CD1c-positive myeloid dendritic cell (primary cell): ENCODE measurements at regions not wholly inside any gene's neighbourhood (a gene's known extent, or its start where the extent isn't known, plus 50 kb on each side); places are given as distances from the start of the nearest gene placed in this dataset.
"Not testable (repeated sequence)": the region's sequence is repeated elsewhere in the genome, so short reads cannot be mapped to it uniquely, and the experiment has no call there.

Experiments used
- DNase-seq: peaks from one replicate; pipeline ENCODE4 v3.0.0-alpha.2; 2016; ENCODE audit errors: extremely low spot score

DNA sequence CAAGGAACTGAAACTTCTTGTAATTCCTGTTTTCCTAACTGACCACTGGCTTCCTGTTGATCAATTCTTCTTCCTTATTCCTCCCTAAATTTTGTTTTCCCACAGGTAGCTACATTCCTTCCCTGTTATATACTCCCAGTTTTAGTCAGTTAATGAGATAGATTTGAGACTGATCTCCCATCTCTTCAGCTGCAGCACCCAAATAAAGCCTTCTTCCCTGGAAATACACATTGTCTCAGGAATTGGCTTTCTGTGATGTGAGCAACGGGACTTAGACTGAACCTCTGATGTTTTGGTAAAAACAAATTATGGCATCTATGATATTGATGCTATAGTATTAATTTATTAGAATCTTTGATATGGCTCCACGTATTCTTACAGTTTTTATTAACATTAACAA, 617.3 kb upstream of the ST8SIA4 start:
- DNase-seq: peak; percentile 22

DNA sequence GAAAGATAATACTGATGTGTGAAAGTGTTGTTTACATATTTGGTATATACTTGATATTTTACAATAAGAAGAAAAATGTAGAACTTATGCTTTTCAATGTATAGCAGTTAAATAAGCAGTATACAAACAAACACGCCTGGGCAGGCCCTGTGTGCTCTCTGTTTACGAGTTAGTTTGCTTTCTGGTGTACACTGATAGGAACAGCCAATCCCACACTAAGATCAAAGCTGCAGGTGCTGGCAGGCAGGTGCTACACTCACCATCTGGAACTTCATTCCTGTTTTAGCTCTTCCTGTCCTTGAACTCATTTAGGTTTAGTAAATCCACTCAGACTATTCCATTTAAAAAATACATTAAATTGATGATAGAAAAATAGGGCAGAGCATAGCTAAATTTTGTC, 614.7 kb upstream of the ST8SIA4 start:
- DNase-seq: no peak

DNA sequence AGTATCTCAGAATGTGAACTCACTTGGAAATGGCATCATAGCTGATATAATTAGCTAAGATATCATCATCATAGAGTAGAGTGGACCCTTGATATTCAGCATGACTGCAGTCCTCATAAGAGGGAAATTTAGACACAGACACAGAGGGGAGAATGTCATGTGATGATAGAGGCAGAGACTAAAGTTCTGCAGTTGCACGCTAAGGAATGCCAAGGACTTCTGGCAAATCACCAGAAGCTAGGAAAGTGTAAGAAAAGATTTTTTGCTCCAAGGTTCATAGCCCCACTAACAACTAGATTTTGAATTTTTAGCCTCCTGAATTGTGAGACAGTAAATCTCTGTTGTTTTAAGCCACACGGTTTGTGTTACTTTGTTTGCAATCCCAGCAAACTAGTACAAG, 612.6 kb upstream of the ST8SIA4 start:
- DNase-seq: no peak

DNA sequence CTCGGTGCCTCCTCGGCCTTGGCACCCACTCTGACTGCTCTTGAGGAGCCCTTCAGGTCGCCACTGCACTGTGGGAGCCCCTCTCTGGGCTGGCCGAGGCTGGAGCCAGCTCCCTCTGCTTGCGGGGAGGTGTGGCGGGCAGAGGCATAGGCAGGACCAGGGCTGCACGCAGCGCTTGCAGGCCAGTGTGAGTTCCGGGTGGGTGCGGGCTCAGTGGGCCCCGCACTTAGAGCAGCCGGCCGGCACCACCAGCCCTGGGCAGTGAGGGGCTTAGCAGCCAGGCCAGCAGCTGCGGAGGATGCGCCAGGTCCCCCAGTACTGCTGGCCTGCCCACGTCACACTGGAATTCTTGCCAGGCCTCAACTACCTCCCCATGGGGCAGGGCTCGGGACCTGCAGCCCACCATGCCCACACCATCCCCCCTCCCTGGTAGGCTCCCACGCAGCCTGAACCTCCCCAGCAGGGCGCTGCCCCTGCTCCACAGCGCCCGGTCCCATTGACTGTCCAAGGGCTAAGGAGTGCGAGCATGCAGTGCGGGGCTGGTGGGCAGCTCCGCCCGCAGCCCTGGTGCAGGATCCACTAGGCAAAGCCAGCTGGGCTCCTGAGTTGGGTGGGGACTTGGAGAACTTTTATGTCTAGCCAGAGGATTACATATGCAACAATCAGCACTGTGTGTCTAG, 602.9 kb upstream of the ST8SIA4 start:
- DNase-seq: no peak

DNA sequence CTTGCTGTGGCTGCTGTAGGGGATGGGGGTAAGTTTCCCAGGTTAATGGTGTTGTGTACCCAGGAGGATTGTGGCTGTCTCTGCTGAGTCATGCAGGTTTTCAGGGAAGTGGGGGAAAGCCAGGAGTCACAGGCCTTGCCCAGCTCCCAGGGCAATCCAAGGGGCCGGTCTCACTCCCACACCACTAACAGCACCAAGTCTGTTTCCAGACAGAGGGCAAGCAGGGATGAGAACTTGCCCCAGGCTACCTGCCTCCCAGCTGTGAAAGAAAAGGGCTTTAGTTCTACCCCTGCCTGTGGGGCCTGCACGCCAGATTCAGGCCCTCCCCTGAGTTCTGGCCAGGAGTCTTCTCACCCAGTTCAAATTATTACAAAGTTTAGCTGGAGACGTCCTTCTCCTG, 579.8 kb upstream of the ST8SIA4 start:
- DNase-seq: no peak

DNA sequence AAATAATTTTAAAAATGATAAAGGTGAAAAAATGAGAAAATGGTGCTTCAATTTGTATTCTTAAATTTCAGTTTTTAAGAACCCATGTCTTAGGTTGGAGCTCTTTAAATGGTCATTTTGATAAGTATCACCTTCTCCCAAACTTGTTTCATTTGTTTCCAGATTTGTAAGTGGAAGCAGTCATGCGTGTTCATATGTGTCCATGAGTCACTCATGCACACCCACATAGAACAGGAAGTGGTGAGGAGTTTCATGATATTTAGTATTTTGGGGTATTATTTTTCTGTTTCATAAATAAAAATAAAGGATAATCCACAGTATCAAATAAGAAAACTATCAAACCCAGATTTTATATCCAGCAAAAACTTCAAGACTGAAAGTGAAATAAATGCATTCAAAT, 570.4 kb upstream of the ST8SIA4 start:
- peak; percentile 6 for DNase-seq

DNA sequence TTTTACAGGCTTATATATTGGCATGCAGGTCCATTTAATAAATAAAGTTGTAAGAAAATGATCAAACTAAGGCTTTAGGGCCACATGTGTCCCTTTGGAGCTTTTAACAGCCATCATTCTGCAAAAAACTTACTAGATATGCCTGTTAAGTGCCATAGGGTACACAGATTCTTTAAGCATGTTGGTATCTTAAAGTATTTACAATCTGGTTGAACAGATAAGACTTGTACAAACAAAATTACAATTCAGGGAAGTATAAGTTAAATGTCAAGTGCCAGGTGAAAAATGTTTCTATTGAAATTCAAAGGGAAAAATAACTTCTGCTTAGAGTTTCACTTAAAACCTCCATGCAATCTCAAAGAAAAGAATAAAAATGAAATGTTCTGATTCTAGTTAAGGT, 558.4 kb upstream of the ST8SIA4 start:
- no peak for DNase-seq

DNA sequence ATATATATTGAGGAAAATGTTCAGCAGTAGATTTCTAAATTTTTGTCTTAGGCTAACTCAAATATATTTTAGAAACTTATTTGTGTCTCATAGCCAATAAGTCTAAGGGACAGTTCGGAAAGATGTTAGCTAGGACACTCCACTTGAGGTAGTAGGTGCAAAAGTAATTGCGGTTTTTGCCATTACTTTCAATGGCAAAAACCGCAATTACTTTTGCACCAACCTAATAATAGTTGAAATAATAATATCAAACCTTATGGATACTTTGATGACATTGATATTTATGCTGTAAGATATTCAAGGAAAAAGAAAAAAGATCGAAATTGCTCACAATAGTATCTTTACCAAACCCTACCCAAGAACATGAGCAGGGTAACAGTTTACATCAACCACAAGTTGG, 555.5 kb upstream of the ST8SIA4 start:
- no peak for DNase-seq

DNA sequence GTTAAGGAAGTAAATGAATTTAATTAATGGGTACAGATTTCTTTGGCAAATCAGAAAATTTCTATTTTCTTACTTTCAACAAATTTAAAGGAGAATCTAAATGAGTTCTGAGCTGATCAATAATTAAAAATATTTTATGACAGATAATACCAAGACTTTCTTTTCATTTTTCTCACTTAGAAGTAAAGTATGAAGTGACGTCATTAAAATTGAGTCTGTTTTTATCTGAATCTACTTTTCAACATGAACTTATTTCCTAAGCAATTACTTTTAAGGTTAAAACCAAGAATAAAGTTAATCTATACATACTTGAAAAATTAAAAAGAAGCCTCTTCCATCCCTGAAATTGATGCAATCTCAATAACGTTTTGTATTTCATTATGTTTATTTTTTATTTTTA, 552.8 kb upstream of the ST8SIA4 start:
- no peak for DNase-seq

DNA sequence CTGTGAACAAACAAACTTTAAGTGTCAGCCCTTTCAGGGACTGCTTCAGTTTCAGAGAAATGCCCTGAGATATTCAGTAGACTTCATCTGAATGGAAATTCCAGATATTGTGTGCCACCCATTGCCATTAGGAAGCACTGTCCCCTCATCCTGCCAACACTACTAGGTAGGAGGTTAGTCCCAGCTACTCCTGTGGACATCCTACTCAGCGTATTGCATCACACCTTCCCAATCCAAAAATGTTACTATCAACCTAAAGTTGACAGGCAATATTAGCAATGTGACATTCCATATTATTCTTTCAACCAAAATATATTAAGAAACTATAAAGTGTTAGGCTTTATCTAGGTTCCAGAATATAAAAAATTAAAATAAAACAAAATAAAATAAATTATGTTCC, 552.0 kb upstream of the ST8SIA4 start:
- DNase-seq: no peak

DNA sequence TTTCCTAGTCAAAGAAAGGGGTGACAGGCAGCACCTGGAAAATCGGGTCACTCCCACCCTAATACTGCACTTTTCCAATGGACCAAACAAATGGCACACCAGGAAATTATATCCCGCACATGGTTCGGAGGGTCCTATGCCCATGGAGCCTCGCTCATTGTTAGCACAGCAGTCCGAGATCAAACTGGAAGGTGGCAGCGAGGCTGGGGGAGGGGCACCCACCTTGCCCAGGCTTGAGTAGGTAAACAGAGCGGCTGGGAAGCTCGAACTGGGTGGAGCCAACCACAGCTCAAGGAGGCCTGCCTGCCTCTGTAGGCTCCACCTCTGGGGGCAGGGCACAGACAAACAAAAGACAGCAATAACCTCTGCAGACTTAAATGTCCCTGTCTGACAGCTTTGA, 539.2 kb upstream of the ST8SIA4 start:
- not testable (repeated sequence) for DNase-seq

DNA sequence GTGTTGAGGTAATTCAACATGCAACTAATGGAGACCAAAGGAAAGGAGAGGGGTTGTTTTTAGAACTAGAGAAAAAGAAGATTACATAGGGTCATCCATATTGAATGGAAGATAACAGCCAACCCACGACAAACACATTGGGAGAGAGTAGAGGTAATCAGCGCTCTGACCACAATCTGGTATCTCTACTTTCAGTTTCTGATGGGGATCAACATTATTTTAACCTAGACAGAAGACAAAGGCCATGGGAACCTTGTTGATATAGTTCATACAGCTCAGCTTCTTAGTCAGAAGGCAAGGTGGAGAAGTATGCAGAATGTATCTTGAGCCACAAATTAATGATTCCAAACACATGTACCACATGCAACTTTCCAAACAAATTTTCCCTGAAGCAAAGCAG, 537.1 kb upstream of the ST8SIA4 start:
- DNase-seq: no peak

DNA sequence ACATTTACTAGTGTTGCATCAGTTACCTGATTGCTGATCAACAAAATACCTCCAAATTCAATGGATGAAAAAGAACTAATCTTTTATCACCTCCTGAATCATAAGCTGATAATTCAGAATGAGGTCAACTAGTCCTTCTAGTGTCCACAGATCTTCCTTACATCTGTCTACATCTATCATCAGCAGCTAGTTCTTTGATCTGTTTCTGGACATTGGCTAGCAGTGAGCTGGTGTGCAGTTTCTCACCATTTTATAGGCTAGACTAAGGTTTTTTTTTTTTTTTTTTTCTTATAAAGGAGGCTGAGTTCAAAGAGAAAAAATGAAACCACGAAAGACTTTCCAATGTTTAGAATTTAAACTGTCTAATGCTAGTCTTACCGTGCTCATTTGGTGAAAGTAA, 534.3 kb upstream of the ST8SIA4 start:
- DNase-seq: no peak

DNA sequence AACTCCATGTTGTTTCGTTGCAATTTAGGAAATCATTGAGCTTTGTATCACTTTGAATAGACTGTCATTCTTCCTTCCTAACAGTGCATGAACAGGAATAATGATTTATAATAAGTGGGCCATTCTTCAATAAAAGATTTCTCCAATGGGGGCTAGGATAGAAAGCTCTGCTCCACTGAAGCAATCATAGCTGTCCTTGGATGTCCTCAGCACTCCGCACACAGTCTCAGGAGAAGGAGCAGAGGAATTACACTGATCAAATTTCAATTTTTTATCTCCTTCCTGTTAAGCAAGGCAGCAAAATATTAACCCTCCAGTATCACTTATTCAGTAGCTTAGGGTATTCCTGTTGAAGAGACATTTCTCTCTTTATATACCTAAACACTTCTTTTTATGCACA, 532.7 kb upstream of the ST8SIA4 start:
- no peak for DNase-seq

DNA sequence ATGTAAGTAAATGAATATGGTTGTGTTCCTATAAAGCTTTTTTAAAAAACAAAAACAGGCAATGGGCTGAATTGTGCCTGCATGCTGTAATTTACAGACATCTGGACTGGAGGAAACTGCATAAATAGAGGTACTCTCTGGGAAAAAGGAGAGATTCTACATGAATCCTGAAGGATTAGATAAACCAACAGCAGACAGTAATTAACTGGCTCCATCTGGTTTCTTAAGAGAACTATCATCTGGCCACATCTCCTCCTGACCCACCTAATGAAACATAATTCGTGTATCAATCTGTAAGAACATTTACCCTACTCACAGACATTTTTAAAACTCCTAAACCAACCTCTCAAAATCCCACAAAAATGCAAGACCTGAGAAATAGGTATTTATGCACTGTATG, 528.1 kb upstream of the ST8SIA4 start:
- no peak for DNase-seq

DNA sequence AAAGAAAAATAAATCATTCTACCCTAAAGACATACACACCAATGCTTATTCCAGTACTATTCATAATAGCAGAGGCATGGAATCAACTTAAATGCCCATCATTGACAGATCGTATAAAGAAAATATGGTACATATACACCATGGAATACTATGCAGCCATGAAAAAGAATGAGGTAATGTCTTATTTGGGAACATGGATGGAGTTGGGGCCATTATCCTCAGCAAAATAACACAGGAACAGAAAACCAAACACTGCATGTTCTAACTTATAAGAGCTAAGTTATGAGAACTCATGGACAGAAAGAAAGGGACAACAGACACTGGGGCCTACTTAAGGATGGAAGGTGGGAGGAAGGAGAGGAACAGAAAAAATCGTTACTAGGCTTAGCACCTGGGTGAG, 527.5 kb upstream of the ST8SIA4 start:
- DNase-seq: no peak

DNA sequence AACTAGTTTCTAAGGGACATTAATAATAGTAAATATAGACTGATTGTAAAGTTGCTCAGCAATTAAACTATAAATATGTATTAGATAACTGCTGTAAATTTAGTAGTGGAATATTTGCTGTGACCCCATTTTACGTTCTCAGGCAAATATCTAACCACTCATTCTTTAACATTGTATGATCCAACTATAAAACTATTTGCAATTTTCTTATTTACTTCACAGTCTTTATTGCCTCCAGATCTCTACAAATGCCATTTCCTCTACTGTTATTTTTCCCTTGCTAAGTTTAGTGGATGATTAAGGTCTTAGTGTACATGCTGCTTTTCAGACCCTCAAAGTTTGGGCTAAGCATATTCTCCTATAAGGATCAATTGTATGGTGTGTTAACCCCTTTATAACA, 526.2 kb upstream of the ST8SIA4 start:
- DNase-seq: no peak

DNA sequence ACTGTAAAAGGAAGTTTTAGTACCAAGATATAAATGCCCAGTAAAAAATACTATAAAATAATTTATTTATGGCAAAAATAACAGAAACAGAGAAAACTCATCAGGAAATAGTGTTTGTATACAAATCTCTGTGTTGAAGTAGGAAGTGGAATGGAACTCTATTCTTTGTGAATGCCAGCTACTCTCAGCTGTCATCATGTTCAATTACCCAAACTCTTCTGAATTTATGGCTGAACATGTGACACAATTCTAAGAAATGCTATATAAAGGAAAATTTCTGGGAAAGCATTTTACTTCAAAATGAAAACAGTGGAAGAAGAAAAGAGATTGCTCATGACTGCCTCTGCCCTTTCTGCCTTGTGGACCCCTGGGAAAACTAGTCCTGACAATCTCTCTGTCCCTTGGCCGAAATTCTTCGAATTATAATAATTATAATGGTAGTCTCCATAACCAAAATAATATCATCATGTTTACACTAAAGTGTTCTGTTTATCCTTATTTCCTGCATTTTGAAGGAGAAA, 522.3 kb upstream of the ST8SIA4 start:
- DNase-seq: no peak

DNA sequence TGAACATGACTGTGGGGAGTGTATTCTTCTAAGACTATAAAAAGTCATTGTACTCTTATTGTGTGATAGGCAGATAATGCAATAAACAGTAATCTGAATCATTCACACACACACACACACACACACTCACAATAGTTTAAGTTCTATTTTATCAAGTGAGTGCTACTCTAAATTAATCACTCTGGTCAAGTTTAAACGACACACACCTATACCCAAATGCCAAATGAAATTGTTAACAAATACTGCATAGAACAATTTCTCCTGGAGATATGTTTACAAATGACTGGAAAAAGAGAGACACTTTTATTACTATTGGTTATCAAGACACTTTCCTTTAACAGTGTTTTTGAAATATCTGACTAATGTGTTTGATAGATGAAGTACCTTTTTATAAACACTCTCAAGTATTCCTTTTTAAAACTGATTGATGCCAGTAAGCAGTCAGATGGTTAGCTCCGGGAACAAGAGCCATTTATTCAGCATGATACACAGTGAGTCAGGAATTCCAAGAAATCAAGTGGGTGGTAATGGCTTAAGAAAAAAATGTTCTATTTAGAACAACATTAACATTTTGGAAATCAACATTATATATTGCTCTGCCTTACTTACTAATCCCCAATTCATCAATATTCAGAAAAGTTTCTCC, 521.6 kb upstream of the ST8SIA4 start:
- no peak for DNase-seq

DNA sequence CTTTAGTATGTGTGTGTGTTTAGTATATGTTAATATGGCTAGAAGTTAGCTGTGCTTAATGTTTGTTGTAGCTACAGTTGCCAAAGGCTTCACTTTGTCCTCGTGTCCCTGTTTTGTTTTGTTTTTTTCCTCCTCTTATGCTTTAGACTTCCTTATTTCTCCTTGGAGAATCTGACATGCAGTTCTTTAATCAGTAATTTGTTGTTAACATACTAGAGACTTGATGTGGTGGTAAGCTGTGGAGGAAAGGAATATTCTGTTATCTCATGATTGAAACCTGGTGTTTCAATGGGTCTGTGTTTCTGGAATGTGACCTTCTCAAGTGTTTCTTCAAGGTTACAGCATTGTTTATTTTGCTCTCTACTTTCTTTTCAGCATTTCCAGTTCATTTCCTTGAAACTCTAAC, 515.6 kb upstream of the ST8SIA4 start:
- no peak for DNase-seq

DNA sequence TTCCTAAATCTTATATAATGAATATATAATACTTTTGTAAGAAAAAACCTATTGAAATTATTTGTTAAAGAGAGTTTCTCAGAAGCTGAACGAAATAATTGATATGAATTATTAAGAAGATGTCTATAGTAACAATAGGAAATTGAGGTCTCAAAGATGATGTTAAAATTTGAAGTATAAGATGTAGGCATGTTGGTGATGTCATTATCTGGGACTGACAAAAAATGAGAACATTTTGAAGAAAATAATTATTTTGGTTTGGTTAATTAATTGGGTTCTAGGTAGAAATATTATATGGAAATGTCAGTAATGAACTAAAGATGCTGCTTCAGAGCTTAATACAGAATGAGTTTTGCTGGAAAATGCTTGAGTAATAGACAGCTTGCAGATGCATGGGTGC, 501.4 kb upstream of the ST8SIA4 start:
- DNase-seq: no peak

DNA sequence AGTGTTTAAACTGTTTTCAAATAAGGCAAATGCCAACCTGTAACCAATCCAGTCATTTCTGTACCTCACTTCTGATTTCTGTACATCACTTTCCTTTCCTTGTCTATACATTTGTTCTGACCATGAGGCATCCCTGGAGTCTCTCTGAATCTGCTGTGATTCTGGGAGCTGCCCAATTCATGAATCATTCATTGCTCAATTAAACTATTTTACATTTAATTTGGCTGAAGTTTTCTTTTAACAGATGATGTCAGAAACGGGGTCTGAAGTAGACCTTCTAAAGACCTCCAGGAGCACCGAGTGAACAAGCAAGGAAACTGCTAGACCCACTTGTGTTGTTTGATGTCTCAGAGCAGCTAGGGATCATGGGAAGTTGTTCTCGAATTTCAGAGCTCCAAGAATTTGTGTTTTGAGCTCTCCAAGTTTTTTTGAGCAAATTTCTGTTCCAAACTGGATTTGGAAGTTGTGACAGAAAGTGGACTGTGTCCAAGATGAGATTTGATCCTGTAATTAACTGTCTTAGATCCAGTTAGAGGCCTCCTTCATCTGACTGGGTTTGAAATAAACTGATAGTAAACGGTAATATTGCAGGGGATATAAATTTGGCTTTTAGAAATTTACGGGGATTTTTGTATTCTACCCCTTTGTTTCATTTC, 490.8 kb upstream of the ST8SIA4 start:
- no peak for DNase-seq
